ENCODE measurements at regions not wholly inside any gene's neighbourhood (a gene's known extent, or its start where the extent isn't known, plus 50 kb on each side); places are given as distances from the start of the nearest gene placed in this dataset.

GRCh38 chr17:52227926-52228325 is 69.4 kb upstream of the CA10 start:
- no peak for DNase-seq (ENCODE audit: low spot score)

DNA sequence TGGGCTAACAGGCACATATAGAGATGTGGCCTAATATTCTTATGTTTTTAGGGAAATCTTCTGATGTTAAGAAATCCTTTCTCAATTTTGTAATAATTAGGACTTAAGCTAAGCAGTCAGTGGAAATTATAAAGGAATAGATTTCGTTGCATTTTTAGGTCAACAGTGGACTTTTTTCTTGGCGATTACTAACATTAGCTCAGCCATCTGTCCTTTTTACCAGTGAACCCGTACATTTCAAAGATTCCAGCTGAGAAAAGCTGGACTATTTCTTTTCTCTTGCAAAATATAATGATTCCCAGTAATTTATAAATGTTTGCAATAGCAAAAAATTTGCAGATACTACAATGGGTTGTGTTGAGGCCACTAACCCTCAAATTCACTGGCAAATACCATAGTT is 54.9 kb upstream of the CA10 start:
- DNase-seq (ENCODE audit: low spot score), result no peak

GRCh38 chr17:52212851-52213250 is 54.3 kb upstream of the CA10 start:
- no peak for DNase-seq (ENCODE audit: low spot score)

GRCh38 chr17:52209507-52209906 is 51.0 kb upstream of the CA10 start:
- DNase-seq (ENCODE audit: low spot score), result no peak
